Right lobe of liver (tissue), 4 donors: ENCODE measurements at regions not wholly inside any gene's neighbourhood (a gene's known extent, or its start where the extent isn't known, plus 50 kb on each side); places are given as distances from the start of the nearest gene placed in this dataset.

Source experiments
- POLR2A ChIP-seq: fragments of 450-650 bp; IDR thresholded peaks from one replicate; pipeline ENCODE4 v1.6.1; 2017; ENCODE audit warnings: antibody characterized with exemption, mild to moderate bottlenecking
- TF ChIP-seq, protein P1 (sequence below), 4 donors: fragments of 200-600 bp in 3 of 4; fragments of 450-650 bp in 1 of 4; IDR thresholded peaks; one replicate each; pipeline versions ENCODE4 v1.5.1 to v1.8.0; 2016 to 2022; ENCODE audit warnings: antibody characterized with exemption in 4 of 4, mild to moderate bottlenecking in 2 of 4
- donor health status: DM: no; HTN: no; CAD: no.
- donor health status: DM: no; HTN: no; CAD: no.
- donor health status: DM: no; HTN: yes; CAD: no.

DNA sequence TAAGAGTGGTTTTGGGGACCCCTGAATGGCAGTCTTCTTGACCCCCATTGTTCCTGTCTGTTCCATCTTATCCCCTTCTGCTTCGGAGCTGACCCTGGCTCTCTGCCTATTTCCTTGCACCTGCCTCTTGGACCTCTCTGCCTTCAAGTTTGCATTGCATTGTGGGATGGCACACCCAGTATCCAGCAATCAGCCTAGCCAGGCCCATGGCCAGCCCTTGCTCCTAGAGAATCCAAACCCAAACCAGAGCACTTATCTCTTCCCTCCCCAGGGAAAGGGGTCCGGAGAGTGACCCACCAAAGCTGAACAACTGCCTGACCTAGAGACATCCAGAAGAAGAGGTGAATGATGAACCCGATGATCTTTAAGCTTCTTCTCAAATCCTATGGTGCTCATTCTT, 607.3 kb upstream of the CADM1 start:
- TF ChIP-seq, protein P1, sequence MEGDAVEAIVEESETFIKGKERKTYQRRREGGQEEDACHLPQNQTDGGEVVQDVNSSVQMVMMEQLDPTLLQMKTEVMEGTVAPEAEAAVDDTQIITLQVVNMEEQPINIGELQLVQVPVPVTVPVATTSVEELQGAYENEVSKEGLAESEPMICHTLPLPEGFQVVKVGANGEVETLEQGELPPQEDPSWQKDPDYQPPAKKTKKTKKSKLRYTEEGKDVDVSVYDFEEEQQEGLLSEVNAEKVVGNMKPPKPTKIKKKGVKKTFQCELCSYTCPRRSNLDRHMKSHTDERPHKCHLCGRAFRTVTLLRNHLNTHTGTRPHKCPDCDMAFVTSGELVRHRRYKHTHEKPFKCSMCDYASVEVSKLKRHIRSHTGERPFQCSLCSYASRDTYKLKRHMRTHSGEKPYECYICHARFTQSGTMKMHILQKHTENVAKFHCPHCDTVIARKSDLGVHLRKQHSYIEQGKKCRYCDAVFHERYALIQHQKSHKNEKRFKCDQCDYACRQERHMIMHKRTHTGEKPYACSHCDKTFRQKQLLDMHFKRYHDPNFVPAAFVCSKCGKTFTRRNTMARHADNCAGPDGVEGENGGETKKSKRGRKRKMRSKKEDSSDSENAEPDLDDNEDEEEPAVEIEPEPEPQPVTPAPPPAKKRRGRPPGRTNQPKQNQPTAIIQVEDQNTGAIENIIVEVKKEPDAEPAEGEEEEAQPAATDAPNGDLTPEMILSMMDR (IDR thresholded peaks at IDR 0.05) = no peak
- no peak for TF ChIP-seq POLR2A
